Mesenchymal stem cell (in vitro differentiated cells and primary cell): ENCODE measurements at regions not wholly inside any gene's neighbourhood (a gene's known extent, or its start where the extent isn't known, plus 50 kb on each side); places are given as distances from the start of the nearest gene placed in this dataset.

Source experiments
- DNase-seq: peaks from one replicate; pipeline ENCODE4 v3.0.0-alpha.2; 2013
- H2AFZ ChIP-seq: one replicate; pipeline ENCODE4 v1.6.1; 2013; ENCODE audit warnings: low read depth, mild to moderate bottlenecking, control low read depth, inconsistent platforms, low read length, moderate library complexity
- H2AK5ac ChIP-seq: 2 replicates; pipeline ENCODE4 v1.6.1; 2013; ENCODE audit warnings: low read length, moderate library complexity, mild to moderate bottlenecking, inconsistent platforms; ENCODE audit not compliant: severe bottlenecking
- H2BK120ac ChIP-seq: one replicate; pipeline ENCODE4 v1.6.1; 2013; ENCODE audit warnings: low read depth, mild to moderate bottlenecking, inconsistent platforms, low read length, moderate library complexity
- H2BK12ac ChIP-seq, 2 experiments: one replicate each; pipeline ENCODE4 v1.6.1; 2013; ENCODE audit warnings: inconsistent platforms in 2 of 2, low read length in 2 of 2, mild to moderate bottlenecking in 2 of 2, moderate library complexity in 2 of 2, control low read depth in 1 of 2
- H2BK15ac ChIP-seq: one replicate; pipeline ENCODE4 v1.6.1; 2013; ENCODE audit warnings: mild to moderate bottlenecking, low read depth, inconsistent platforms; ENCODE audit not compliant: poor library complexity, severe bottlenecking
- H2BK5ac ChIP-seq: 2 replicates; pipeline ENCODE4 v1.6.1; 2013; ENCODE audit warnings: low read depth, mild to moderate bottlenecking, low read length, control low read depth, inconsistent platforms; ENCODE audit not compliant: poor library complexity, severe bottlenecking
- H3K14ac ChIP-seq, 2 experiments: one replicate each; pipeline ENCODE4 v1.6.1; 2013; ENCODE audit warnings: inconsistent platforms in 2 of 2, low read length in 2 of 2, control low read depth in 1 of 2, mild to moderate bottlenecking in 1 of 2, moderate library complexity in 1 of 2
- H3K18ac ChIP-seq, 2 experiments: one replicate each; pipeline ENCODE4 v1.6.1; 2013; ENCODE audit warnings: inconsistent platforms in 2 of 2, low read length in 2 of 2, control low read depth in 1 of 2, low read depth in 1 of 2, mild to moderate bottlenecking in 1 of 2
- H3K23ac ChIP-seq, 2 experiments: one replicate each; pipeline ENCODE4 v1.6.1; 2013; ENCODE audit warnings: inconsistent platforms in 2 of 2, low read length in 2 of 2, mild to moderate bottlenecking in 2 of 2, moderate library complexity in 2 of 2, control low read depth in 1 of 2
- H3K27ac ChIP-seq: 2 replicates; pipeline ENCODE4 v1.5.1; 2013; ENCODE audit warnings: mild to moderate bottlenecking, moderate library complexity, low read length, control low read depth, inconsistent platforms; ENCODE audit not compliant: poor library complexity, severe bottlenecking
- H3K27me3 ChIP-seq, 2 experiments: 2 replicates each; pipeline versions ENCODE4 v1.6.1 to v1.7.0; 2013; ENCODE audit warnings: low read length in 2 of 2, mild to moderate bottlenecking in 2 of 2, moderate library complexity in 2 of 2, control low read depth in 1 of 2, inconsistent platforms in 1 of 2; ENCODE audit not compliant: control insufficient read depth in 1 of 2, insufficient read depth in 1 of 2
- H3K36me3 ChIP-seq, 2 experiments: 2 replicates each; pipeline versions ENCODE4 v1.6.1 to v1.7.0; 2013; ENCODE audit warnings: low read length in 2 of 2, control low read depth in 1 of 2, inconsistent platforms in 1 of 2, low read depth in 1 of 2, mild to moderate bottlenecking in 1 of 2; ENCODE audit not compliant: insufficient read depth in 2 of 2, control insufficient read depth in 1 of 2
- H3K4ac ChIP-seq, 2 experiments: one replicate each; pipeline ENCODE4 v1.6.1; 2013; ENCODE audit warnings: inconsistent platforms in 2 of 2, low read length in 2 of 2, mild to moderate bottlenecking in 2 of 2, moderate library complexity in 2 of 2, control low read depth in 1 of 2, low read depth in 1 of 2
- H3K4me1 ChIP-seq: 2 replicates; pipeline ENCODE4 v1.6.1; 2013; ENCODE audit warnings: low read depth, low read length, control low read depth; ENCODE audit not compliant: control insufficient read depth, insufficient read depth
- H3K4me2 ChIP-seq: 2 replicates; pipeline ENCODE4 v1.6.1; 2013; ENCODE audit warnings: low read length, mild to moderate bottlenecking, inconsistent platforms; ENCODE audit not compliant: poor library complexity, severe bottlenecking
- H3K4me3 ChIP-seq, 2 experiments: 2 replicates each; pipeline versions ENCODE4 v1.5.1 to v1.7.0; 2013; ENCODE audit warnings: low read length in 2 of 2, mild to moderate bottlenecking in 2 of 2, control low read depth in 1 of 2, low read depth in 1 of 2; ENCODE audit not compliant: insufficient read depth in 1 of 2
- H3K79me1 ChIP-seq: replicated peaks from 2 replicates; pipeline ENCODE4 v1.6.1; 2013; ENCODE audit warnings: mild to moderate bottlenecking, control low read depth, low read length, inconsistent platforms; ENCODE audit not compliant: poor library complexity, severe bottlenecking
- H3K9ac ChIP-seq: 2 replicates; pipeline ENCODE4 v1.7.0; 2013; ENCODE audit warnings: mild to moderate bottlenecking, low read length, moderate library complexity
- H3K9me3 ChIP-seq: 2 replicates; pipeline ENCODE4 v1.7.0; 2013; ENCODE audit warnings: mild to moderate bottlenecking, low read length; ENCODE audit not compliant: control insufficient read depth
- H4K8ac ChIP-seq: one replicate; pipeline ENCODE4 v1.6.1; 2013; ENCODE audit warnings: inconsistent platforms, mild to moderate bottlenecking, low read length, moderate library complexity
- H4K91ac ChIP-seq: one replicate; pipeline ENCODE4 v1.6.1; 2013; ENCODE audit warnings: mild to moderate bottlenecking, low read length, inconsistent platforms
- WGBS: methylation state at CpG from one replicate; pipeline ENCODE4 v1.1.7; 2013; ENCODE audit warnings: mixed read lengths; 5-methylcytosine and 5-hydroxymethylcytosine counted together

GRCh38 chr18:27415495-27415894, 230.4 kb upstream of the CHST9 start:
- WGBS = 73% methylated on average over 3 of the region's 4 CpGs

DNA sequence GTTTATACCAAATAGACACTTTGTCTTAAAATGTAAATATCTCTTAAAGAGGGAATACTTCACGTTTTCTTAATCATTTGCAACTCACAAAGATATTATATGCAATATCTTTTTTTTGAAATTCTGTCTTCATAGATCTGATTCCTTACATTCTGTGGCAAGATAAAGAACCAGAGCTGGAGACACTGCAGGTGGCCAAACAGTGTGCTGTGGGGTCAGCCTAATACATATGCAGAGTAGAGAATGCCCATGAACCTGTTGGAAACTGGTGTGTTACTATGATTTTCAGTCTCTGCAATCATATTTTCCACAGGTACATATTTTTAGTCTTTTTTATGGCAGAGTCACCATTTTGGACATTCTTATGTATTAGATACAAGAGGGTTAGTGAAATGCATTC, 229.6 kb upstream of the CHST9 start:
- no peak overlapping the region for H2BK12ac ChIP-seq
- no peak overlapping the region for H2AK5ac ChIP-seq
- no peak overlapping the region for H2BK5ac ChIP-seq
- H3K9me3 ChIP-seq = no peaks in the 10 kb centered on the region
- H3K4me1 ChIP-seq = no peaks in the 10 kb centered on the region
- no peak overlapping the region for H3K4ac ChIP-seq
- no peak overlapping the region for H2AFZ ChIP-seq
- H3K18ac ChIP-seq = no peak overlapping the region
- no peak overlapping the region for H4K8ac ChIP-seq
- no peaks in the 10 kb centered on the region for H3K79me1 ChIP-seq
- no peak overlapping the region for H3K4me2 ChIP-seq
- H3K4me3 ChIP-seq = no peak overlapping the region
- H3K27ac ChIP-seq = no peak overlapping the region
- H3K27me3 ChIP-seq = no peaks in the 10 kb centered on the region
- H2BK15ac ChIP-seq = no peak overlapping the region
- DNase-seq = no peak
- H3K23ac ChIP-seq = no peak overlapping the region
- no peak overlapping the region for H4K91ac ChIP-seq
- H3K9ac ChIP-seq = peak overlapping the region; percentile 52
- WGBS = no CpG with 5 or more reads among the region's 1 CpG
- H3K14ac ChIP-seq = no peak overlapping the region
- H3K36me3 ChIP-seq = no peaks in the 10 kb centered on the region
- no peak overlapping the region for H2BK120ac ChIP-seq

More at GRCh38 chr18:27415495-27415894, 230.4 kb upstream of the CHST9 start:
- H2BK15ac ChIP-seq = no peak overlapping the region
- no peak overlapping the region for H2BK120ac ChIP-seq
- no peak overlapping the region for H2BK12ac ChIP-seq
- H4K91ac ChIP-seq = no peak overlapping the region
- H3K23ac ChIP-seq = no peak overlapping the region
- H3K4me3 ChIP-seq = no peak overlapping the region
- H2AK5ac ChIP-seq = peak overlapping the region; percentile 65
- no peaks in the 10 kb centered on the region for H3K36me3 ChIP-seq
- no peak overlapping the region for H3K4ac ChIP-seq
- H3K14ac ChIP-seq = no peak overlapping the region
- no peak overlapping the region for H2AFZ ChIP-seq
- H3K4me2 ChIP-seq = no peak overlapping the region
- no peaks in the 10 kb centered on the region for H3K9me3 ChIP-seq
- H3K18ac ChIP-seq = no peak overlapping the region
- no peak overlapping the region for H3K9ac ChIP-seq
- H3K4me1 ChIP-seq = no peaks in the 10 kb centered on the region
- no peak for DNase-seq
- no peak overlapping the region for H2BK5ac ChIP-seq
- H4K8ac ChIP-seq = no peak overlapping the region
- H3K27me3 ChIP-seq = no peaks in the 10 kb centered on the region
- H3K27ac ChIP-seq = no peak overlapping the region
- H3K79me1 ChIP-seq = no peaks in the 10 kb centered on the region

DNA sequence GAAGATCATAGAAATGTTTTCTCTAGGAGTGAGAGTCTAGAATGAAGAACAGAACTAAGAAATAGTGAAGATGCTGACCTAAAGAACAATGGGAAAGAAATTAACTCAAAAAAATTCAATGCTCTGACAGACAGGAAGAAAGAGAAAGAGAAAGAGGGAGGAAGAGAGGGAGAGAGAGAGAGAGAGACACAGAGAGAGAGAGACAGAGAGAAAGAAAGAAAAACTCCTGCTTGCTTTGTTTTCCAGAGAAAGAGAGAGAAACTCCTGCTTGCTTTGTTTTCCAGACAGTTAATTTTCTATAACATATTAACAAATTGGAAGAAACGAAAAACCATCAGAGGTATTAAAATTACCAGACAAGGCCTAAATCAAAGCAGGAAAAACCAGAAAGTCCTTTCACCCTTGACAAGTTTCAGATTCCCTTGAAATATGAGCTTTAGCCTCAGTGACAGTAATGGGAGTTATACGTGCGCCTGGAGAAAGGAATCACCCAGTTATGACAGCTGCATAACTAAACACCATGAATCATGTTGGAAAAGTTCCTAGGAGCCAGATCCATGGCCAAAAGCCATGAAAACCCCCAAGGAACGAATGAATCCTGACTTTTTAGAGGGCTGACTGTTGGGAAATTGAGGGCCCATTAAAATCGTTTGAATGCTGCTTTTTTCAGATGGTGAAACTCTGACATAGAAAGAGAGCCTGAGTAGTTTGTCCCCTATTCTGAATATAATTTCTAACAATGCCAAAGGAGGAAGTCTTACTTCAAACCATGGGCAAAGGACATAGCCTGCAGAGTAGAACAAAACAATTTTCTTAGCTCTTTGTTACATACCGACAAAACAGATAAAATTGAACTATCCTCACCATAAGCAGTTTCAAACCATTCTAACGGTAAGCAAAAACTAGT, 228.6 kb upstream of the CHST9 start:
- Histone ChIP-seq H3K9ac (peak overlapping the region; percentile 69), H3K27me3 (no peaks in the 10 kb centered on the region), H3K9me3 (no peaks in the 10 kb centered on the region), H3K4me2 (peak overlapping the region; percentile 39), H3K14ac (no peak overlapping the region), H3K27ac (peak overlapping the region; percentile 79), H2BK120ac (no peak overlapping the region), H2BK15ac (no peak overlapping the region), H3K79me1 (no peaks in the 10 kb centered on the region), H2AFZ (no peak overlapping the region), H3K4ac (no peak overlapping the region), H3K23ac (no peak overlapping the region), H3K36me3 (no peaks in the 10 kb centered on the region), H2BK12ac (no peak overlapping the region), H2BK5ac (no peak overlapping the region), H3K4me3 (peak overlapping the region in 1 of 2 experiments; percentile 17), H4K91ac (no peak overlapping the region), H2AK5ac (no peak overlapping the region), H3K4me1 (no peaks in the 10 kb centered on the region), H3K18ac (no peak overlapping the region), H4K8ac (no peak overlapping the region)
- DNase-seq = peak; percentile 9
- WGBS = 73% methylated on average over 6 of the region's 7 CpGs

GRCh38 chr18:27412556-27412955, 227.4 kb upstream of the CHST9 start:
- Histone ChIP-seq H3K36me3 (no peaks in the 10 kb centered on the region), H2BK12ac (no peak overlapping the region), H3K4me1 (no peaks in the 10 kb centered on the region), H3K9ac (no peak overlapping the region), H3K4me2 (no peak overlapping the region), H3K9me3 (no peaks in the 10 kb centered on the region), H3K14ac (no peak overlapping the region), H3K27ac (no peak overlapping the region), H3K79me1 (no peaks in the 10 kb centered on the region), H2BK5ac (no peak overlapping the region), H3K27me3 (no peaks in the 10 kb centered on the region), H4K8ac (no peak overlapping the region), H3K4me3 (no peak overlapping the region), H2AFZ (no peak overlapping the region), H3K4ac (no peak overlapping the region), H4K91ac (no peak overlapping the region), H2BK15ac (no peak overlapping the region), H3K23ac (no peak overlapping the region), H2BK120ac (no peak overlapping the region), H2AK5ac (no peak overlapping the region), H3K18ac (no peak overlapping the region)
- DNase-seq = no peak
- WGBS = 95% methylated on average over 1 of the region's 1 CpG
